ENCODE measurements at regions not wholly inside any gene's neighbourhood (a gene's known extent, or its start where the extent isn't known, plus 50 kb on each side); places are given as distances from the start of the nearest gene placed in this dataset.

DNA sequence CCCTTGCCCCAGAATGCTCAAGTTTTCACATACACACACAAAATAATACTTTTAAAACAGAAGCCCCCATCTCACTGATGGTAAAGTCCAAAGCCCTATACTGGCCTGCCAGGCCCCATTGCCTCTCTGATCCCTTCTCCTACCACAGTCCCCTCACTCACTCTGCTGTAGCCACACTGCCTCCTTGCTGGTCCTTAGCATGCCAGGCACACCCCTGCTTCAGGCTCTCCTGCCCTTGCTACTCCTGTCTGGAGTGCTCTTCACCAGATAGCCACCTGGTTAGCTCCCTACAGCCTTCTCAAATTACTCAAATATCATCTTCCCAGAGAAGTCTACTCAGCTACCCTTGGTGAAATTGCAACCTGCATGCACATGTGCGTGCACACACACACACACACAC lies 177.5 kb downstream of the C5orf15 start:
- TF ChIP-seq POLR2AphosphoS5 (IDR thresholded peaks at IDR 0.05; ENCODE audit: low read depth, low read length) (no peak), POLR2A (IDR thresholded peaks at IDR 0.05; ENCODE audit: low read depth, low read length) (no peak), TAF1 (IDR thresholded peaks at IDR 0.05; ENCODE audit: low read depth, low read length) (no peak), PAX5 (IDR thresholded peaks at IDR 0.05; ENCODE audit: insufficient read depth, low read length, severe bottlenecking) (no peak), SPI1 (IDR thresholded peaks at IDR 0.05; ENCODE audit: low read depth, low read length) (no peak)
